ENCODE measurements at regions not wholly inside any gene's neighbourhood (a gene's known extent, or its start where the extent isn't known, plus 50 kb on each side); places are given as distances from the start of the nearest gene placed in this dataset.

GRCh38 chr11:45347348-45348082 lies 61.4 kb upstream of the SYT13 start:
- DNase-seq (ENCODE audit: low spot score) = no peak

- DNase-seq (ENCODE audit: low spot score) = no peak
Measured at GRCh38 chr11:45345491-45345890, 59.4 kb upstream of the SYT13 start.

GRCh38 chr11:45344028-45344427 lies 57.9 kb upstream of the SYT13 start:
- no peak for DNase-seq (ENCODE audit: low spot score)

GRCh38 chr11:45343444-45343843 lies 57.3 kb upstream of the SYT13 start:
- DNase-seq (ENCODE audit: low spot score) = no peak

GRCh38 chr11:45341372-45341771 lies 55.2 kb upstream of the SYT13 start:
- DNase-seq (ENCODE audit: low spot score) = no peak

- DNase-seq (ENCODE audit: low spot score) = peak; percentile 93
Measured at GRCh38 chr11:45339729-45340519, 53.8 kb upstream of the SYT13 start.

- no peak for DNase-seq (ENCODE audit: low spot score)
Measured at GRCh38 chr11:45337583-45338360, 51.6 kb upstream of the SYT13 start.

- DNase-seq (ENCODE audit: low spot score) = no peak
Measured at GRCh38 chr11:45336136-45336535, 50.0 kb upstream of the SYT13 start.

Data from NAMALWA (cell line).